ENCODE measurements at regions not wholly inside any gene's neighbourhood (a gene's known extent, or its start where the extent isn't known, plus 50 kb on each side); places are given as distances from the start of the nearest gene placed in this dataset.
"Not testable (repeated sequence)": the region's sequence is repeated elsewhere in the genome, so short reads cannot be mapped to it uniquely, and the experiment has no call there.

- not testable (repeated sequence) for DNase-seq (ENCODE audit: low read depth in 4 of 4, low spot score in 3 of 4)
Measured at GRCh38 chr9:63450836-63451235, 1834.2 kb downstream of the FOXD4L5 start.

GRCh38 chr9:63425123-63425522 lies 1859.9 kb downstream of the FOXD4L5 start:
- DNase-seq (ENCODE audit: low read depth in 4 of 4, low spot score in 3 of 4): not testable (repeated sequence)

DNA sequence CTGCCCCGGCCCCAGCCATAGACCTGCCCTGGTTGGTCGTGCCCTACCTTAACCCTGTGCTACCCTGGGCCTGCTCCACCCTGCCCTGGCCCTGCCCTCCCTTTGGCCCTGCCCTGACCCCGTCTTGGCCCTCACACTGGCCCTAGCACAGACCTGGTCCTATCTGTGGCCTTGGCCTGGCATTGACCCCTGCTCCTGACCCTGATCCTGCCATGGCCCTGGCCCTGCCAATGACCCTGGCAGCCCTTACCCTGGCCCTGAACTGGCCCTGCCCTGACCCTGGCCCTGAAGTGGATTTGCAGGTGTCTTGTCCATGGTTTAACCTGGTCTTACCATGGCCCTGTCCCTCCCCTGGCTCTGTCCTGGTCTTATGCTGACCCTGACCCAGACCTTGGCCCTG lies 1894.1 kb downstream of the FOXD4L5 start:
- not testable (repeated sequence) for DNase-seq (ENCODE audit: low read depth in 4 of 4, low spot score in 3 of 4)

DNA sequence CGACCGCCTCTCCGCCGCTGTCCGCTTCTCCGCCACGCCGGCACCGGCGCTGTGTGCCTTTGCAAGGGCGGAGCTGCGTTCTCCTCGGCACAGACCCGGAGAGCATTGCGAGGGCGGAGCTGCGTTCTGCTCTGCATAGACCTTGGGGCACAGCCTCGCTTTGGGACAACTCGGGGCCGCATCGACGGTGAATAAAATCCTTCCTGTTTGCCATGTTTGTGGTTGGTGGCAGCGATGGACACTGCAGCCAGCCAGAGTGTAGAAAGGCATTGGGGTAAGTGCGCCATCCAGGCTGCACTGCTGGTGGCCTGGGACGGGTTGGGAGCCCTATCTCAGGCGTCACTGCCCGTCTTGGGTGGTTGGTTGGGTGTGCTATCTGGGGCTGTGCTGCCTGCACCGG lies 1899.5 kb downstream of the FOXD4L5 start:
- not testable (repeated sequence) for DNase-seq (ENCODE audit: low read depth in 4 of 4, low spot score in 3 of 4)

DNA sequence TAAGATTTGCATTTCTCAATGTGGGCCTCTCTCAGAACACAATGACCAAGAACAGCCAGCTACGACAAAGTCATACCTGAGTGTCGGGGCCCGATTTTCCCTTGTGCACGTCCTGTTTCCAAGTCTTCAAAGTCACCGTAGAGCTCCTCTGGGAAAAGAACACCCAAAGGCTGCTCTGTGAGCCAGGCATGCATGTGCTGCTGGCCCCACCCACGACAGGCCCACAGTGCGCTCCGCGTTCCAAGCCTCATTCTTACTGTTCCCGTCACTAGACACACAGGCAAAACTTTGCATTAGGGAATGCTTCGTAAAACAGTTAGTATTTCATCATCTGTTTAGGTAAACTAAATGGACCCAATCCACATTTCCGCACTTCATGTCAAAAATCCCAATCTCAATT lies 1905.1 kb downstream of the FOXD4L5 start:
- not testable (repeated sequence) for DNase-seq (ENCODE audit: low read depth in 4 of 4, low spot score in 3 of 4)

DNA sequence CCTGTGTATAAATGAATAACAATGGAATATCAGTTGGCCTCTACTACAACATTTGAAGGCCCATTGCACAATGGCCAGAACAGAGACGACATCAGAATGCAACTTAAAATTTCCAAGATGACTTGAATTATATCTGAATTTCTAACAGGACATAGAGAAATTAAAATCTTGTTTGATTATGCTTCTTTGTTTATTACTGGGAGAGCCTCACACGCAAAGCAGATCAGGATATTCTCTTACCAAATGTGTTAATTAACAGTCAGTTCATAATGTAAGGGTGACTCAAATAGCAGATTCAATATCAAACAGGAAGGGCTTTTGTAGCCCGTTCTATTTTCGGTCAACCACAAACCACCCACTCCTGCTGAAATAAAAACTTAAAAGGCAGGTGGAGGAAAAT lies 1930.8 kb downstream of the FOXD4L5 start:
- not testable (repeated sequence) for DNase-seq (ENCODE audit: low read depth in 4 of 4, low spot score in 3 of 4)

DNA sequence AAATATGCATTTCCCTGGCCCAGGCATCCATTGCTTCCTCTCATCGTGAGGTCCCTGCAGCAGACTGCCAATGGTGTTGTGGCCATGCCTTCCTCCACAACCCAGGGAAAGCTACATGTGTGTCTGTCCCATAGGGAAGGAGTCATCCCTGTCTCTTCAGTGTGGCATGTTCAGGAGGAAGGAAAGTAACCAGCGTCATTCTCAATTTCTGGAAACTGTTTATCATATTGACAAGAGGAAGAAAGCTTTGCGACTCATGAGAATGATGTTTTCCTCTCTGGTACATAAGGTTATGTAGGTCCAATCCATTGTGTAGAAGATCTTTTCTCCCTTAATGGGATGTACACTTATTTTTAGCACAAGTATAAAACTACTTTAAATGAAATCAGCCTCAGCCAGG lies 1937.7 kb downstream of the FOXD4L5 start:
- DNase-seq (ENCODE audit: low read depth in 4 of 4, low spot score in 3 of 4): not testable (repeated sequence)

GRCh38 chr9:63346310-63347048 lies 1938.5 kb downstream of the FOXD4L5 start:
- DNase-seq (ENCODE audit: low read depth in 4 of 4, low spot score in 3 of 4): peak in 3 of 4 donors; percentile 39 to 69 (median 53)

- DNase-seq (ENCODE audit: low read depth in 4 of 4, low spot score in 3 of 4): not testable (repeated sequence)
Measured at GRCh38 chr9:63344408-63344807, 1940.6 kb downstream of the FOXD4L5 start.

- not testable (repeated sequence) for DNase-seq (ENCODE audit: low read depth in 4 of 4, low spot score in 3 of 4)
Measured at GRCh38 chr9:63342528-63342927, 1942.5 kb downstream of the FOXD4L5 start.

- DNase-seq (ENCODE audit: low read depth in 4 of 4, low spot score in 3 of 4): not testable (repeated sequence)
Measured at GRCh38 chr9:63337899-63338604, 1947.0 kb downstream of the FOXD4L5 start.

GRCh38 chr9:63335286-63335685 lies 1949.7 kb downstream of the FOXD4L5 start:
- DNase-seq (ENCODE audit: low read depth in 4 of 4, low spot score in 3 of 4): not testable (repeated sequence)

GRCh38 chr9:63334187-63334586 lies 1950.8 kb downstream of the FOXD4L5 start:
- not testable (repeated sequence) for DNase-seq (ENCODE audit: low read depth in 4 of 4, low spot score in 3 of 4)

- not testable (repeated sequence) for DNase-seq (ENCODE audit: low read depth in 4 of 4, low spot score in 3 of 4)
Measured at GRCh38 chr9:63333083-63333482, 1951.9 kb downstream of the FOXD4L5 start.

- DNase-seq (ENCODE audit: low read depth in 4 of 4, low spot score in 3 of 4): not testable (repeated sequence)
Measured at GRCh38 chr9:63328313-63328712, 1956.7 kb downstream of the FOXD4L5 start.

DNA sequence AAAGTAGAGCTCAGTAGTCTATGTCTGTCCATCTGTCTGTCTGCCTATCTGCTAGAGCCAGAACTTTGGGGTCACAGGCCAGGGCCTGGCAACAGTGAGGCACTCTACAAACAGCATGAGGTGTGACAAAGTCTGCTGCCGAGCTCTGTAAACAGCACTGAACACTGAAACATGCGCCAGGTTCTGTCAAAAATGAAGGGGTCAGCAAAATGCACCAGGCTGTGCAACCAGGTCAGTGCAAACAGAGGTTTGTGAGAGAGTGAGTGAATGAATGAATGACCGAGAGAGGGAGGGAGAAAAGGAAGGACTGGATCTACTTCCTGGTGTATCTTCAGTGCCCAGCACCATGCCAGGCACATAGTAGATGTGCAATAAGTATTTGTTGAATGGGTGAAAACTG lies 1957.8 kb downstream of the FOXD4L5 start:
- DNase-seq (ENCODE audit: low read depth in 4 of 4, low spot score in 3 of 4): not testable (repeated sequence)

DNA sequence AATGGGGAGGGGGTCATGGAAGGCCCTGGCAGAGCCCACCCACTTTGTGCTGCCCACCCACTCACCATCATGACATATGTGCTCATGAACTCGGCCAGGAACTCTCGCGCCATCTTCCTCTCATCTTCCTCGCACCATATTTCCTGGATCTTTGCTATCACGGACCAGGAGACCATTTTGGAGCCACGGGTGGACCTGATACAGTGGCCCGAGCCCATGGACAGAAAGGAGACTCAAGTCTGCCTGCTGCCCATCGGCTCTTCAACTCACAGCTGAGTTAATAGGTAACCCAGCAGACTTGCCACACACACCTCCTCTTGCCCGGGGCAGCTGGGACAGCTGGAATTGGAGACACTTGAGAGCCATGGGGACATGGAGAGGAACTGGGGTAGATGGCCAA lies 1958.3 kb downstream of the FOXD4L5 start:
- DNase-seq (ENCODE audit: low read depth in 4 of 4, low spot score in 3 of 4): not testable (repeated sequence)

- not testable (repeated sequence) for DNase-seq (ENCODE audit: low read depth in 4 of 4, low spot score in 3 of 4)
Measured at GRCh38 chr9:63325696-63326095, 1959.3 kb downstream of the FOXD4L5 start.

- DNase-seq (ENCODE audit: low read depth in 4 of 4, low spot score in 3 of 4): not testable (repeated sequence)
Measured at GRCh38 chr9:63318093-63318492, 1966.9 kb downstream of the FOXD4L5 start.

- not testable (repeated sequence) for DNase-seq (ENCODE audit: low read depth in 4 of 4, low spot score in 3 of 4)
Measured at GRCh38 chr9:63315387-63315786, 1969.6 kb downstream of the FOXD4L5 start.

DNA sequence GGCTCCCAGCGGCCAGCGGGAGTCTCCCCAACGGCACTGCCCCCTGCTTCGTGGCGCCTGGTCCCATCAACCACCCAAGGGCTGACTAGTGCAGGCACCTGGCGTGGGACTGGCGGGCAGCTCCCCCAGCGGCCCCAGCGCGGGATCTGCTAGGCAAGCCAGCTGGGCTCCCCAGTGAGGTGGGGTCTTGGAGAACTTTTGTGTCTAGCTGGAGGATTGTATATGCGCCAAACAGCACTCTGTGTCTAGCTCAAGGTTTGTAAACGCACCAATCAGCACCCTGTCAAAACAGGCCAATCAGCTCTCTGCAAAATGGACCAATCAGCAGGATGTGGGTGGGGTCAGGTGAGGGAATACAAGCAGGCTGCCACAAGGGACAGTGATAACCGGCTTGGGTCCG lies 1988.2 kb downstream of the FOXD4L5 start:
- DNase-seq (ENCODE audit: low read depth in 4 of 4, low spot score in 3 of 4): not testable (repeated sequence)

- DNase-seq (ENCODE audit: low read depth in 4 of 4, low spot score in 3 of 4): not testable (repeated sequence)
Measured at GRCh38 chr9:63296366-63296765, 1988.6 kb downstream of the FOXD4L5 start.
